HG03097 (cell line): ENCODE measurements at regions not wholly inside any gene's neighbourhood (a gene's known extent, or its start where the extent isn't known, plus 50 kb on each side); places are given as distances from the start of the nearest gene placed in this dataset.

Experiments
- ATAC-seq: cut with Tn5 transposase; IDR thresholded peaks from one replicate; pipeline ENCODE4 v1.9.1; 2021; ENCODE audit not compliant: unreplicated experiment, low FRiP score

DNA sequence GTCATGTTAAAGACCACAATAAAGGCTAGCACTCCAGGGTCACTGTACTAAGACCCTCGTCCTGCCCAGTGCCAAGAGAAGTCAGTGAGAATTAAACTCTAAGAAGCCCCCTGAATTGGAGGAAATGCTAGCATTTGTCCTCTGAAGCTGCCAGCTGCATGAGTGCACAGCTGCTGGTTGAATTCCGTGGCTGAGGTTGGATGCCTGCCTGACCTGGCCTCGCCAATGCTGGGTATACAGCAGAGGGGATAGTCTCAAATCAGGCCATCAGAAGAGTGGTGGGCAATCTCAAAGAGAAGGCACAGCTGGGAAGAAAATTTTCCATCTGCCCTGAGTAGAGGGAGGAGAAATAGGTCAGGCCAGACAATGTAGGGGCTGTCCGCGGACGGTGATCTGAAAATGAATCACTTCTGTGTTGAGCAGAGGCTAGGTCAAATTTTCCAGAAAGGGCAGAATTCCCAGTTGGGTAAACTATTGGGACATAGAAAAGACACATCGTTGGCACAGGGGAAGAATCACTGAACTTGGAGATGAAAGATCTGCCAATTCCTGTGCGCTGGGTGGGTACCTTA, 110.5 kb upstream of the AGAP1 start:
- ATAC-seq: no peak

GRCh38 chr2:235384624-235385023, 109.2 kb upstream of the AGAP1 start:
- no peak for ATAC-seq

DNA sequence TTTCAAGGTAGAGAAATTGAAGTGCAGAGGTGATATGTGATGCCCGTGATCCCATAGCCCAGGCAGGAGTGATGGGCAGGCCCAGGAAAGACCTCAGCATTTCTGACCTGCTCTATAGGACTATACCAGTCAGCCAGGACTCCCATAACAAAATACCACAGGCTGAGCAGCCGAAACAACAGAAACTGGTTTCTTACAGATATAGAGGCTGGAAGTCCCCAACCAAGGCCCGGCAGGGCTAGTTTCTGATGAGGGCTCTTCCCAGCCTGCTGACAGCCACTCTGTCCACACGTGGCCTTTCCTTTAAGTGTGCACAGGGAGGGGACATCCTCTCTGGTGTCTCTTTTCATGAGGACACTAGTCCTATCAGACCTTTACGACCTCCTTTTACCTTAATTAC, 104.2 kb upstream of the AGAP1 start:
- ATAC-seq: no peak

GRCh38 chr2:235390108-235390815, 103.6 kb upstream of the AGAP1 start:
- peak; percentile 83 for ATAC-seq

DNA sequence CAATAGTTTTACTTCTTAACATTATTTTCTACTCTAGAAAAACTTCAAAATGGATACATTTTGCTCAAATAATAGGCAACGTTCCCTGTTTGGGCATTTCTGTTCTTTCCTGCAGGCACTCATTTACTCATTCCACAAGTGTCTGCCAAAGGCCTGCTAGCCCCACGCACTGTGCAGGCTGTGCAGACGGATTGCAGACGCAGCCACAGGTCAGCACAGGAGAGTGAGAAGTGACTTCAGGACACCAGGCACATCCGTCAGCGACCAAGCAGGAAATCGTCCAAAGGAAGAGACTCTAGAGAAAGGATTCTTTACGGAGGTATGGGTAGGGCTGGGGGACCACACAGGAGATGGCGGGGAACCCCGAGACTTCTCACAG, 103.0 kb upstream of the AGAP1 start:
- ATAC-seq: no peak

GRCh38 chr2:235391921-235392615, 101.8 kb upstream of the AGAP1 start:
- no peak for ATAC-seq

DNA sequence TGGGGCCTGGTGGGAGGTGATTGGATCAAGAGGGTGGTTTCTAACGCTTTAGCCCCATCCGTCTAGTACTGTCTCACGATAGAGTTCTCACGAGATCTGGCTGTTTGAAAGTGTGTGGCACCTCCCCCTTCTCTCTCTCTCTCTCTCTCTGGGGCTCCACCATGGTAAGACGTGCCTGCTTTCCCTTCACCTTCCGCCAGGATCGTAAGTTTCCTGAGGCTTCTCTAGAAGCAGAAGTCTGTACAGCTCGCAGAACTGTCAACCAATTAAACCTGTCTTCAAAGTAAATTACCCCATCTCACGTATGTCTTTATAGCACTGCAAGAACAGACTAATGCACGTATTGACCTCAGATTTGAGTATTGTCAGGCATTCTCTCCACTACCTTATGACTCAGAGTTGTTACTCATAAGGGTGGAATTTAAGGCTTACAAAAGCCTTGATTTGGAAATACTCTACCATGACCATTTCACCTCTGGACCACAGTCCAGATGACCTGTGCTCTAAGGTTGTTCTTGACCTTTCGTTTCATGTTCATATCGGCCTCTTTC, 99.5 kb upstream of the AGAP1 start:
- no peak for ATAC-seq

- no peak for ATAC-seq
Measured at GRCh38 chr2:235396071-235396846, 97.6 kb upstream of the AGAP1 start.

- ATAC-seq: no peak
Measured at GRCh38 chr2:235398321-235398720, 95.5 kb upstream of the AGAP1 start.

GRCh38 chr2:235399895-235400294, 93.9 kb upstream of the AGAP1 start:
- no peak for ATAC-seq

DNA sequence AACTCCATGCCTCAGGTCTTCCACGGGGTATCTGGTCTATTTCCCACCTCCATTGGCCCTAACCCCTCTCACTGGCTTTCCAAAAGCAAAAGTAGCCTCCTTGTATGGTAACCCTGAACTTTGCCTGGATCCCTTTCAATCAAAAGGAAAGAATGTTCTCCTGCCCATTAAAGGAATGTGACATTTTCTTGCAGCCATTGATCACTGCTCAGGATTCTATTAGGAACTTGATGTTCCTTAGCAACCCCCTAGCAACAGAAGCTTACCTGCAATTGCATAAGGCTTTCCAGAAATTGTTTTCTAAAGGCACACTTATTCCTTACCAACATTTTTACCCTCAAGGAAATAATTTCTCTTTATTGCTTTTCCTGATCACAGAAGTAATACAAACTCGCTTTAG, 91.4 kb upstream of the AGAP1 start:
- no peak for ATAC-seq

DNA sequence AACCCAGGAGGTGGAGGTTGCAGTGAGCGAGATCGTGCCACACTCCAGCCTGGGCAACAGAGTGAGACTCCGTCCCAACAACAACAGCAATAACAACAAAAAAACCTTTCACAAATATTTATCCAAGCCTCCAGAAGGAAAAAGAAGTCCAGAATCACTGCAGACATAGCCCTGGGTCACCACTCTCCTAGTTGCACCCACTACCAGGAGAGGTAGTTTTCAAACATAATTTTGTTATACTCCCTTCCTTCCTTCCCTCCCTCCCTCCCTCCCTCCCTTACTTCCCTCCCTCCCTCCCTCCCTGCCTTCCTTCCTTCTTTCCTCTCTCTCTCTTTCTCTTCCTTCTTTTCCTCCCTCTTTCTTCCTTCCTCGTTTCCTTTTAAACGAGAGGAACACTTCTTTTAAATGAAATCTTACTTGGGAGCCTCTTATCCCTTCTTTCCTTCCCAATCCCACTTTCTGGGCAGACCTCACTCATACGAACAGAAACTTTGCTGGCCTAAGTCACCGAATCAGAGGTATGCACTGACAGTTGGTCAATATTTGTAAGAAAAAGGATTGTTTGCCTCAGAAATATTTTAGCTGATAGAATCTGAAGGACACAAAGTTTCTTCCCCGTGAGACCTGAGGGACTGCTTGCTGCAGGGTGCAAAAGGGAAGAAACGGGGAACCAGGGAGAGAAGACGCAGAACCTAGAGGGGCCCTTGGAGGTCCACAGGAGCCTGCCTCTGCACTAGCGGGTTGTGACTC, 88.1 kb upstream of the AGAP1 start:
- no peak for ATAC-seq

GRCh38 chr2:235406430-235406829, 87.4 kb upstream of the AGAP1 start:
- ATAC-seq: no peak

GRCh38 chr2:235411905-235412485, 81.8 kb upstream of the AGAP1 start:
- no peak for ATAC-seq

- ATAC-seq: no peak
Measured at GRCh38 chr2:235413064-235413463, 80.8 kb upstream of the AGAP1 start.

DNA sequence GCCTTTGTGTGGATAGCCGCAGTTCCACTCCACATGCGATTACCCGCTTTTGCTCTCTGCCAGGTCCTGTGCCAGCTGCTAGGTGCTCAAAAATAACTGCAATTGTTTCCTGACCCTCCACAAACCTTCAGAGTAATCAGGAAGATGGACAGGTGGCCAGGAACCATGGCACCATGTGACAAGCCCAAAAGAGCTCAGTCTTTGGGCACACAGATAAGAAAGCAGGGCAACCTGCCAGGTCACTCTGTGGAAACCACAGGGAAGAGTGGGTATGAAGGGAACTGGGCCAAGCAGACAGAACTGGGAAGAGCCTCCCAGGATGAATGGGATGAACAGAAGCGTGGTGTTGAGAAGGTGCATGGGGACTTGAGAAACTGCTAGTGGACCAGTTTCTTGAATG, 79.4 kb upstream of the AGAP1 start:
- ATAC-seq: no peak

GRCh38 chr2:235416858-235417499, 76.9 kb upstream of the AGAP1 start:
- no peak for ATAC-seq

DNA sequence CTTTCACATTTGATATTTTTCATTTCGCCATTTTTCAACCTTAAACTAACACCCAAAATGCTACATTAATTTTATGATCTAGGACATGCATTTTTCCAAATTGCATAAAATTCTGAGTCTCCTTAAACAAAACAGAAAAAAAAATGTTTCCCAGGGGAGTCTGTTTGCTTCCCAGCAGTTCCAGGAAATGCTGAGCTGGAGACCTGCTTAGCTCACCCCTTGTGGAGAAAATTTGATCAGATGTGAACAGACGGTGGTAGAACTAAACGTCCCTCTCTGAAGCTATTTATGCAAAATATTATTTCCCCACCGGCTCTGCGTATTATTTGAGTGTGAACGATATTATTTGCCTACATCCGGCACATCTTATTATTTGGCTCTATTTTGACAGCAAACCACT, 74.9 kb upstream of the AGAP1 start:
- ATAC-seq: no peak

DNA sequence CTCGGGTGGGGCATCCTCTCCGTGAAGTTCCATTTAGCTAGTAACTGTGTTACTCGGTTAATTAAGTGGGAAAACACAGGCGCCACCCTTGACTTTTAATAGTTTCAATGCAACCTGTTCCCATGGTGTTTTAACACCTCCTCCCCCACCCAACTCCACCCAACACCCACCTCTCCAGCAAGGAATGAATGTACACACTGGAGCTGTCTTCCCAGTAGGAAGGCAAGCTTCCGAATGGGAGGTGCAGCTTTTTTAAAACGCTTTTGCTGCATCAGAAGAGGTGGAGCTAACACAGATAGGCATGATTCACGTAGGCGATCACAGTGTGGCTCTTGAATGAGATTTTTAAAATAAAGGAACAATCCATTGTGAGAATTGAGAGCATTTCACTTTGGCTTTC, 73.8 kb upstream of the AGAP1 start:
- ATAC-seq: no peak

DNA sequence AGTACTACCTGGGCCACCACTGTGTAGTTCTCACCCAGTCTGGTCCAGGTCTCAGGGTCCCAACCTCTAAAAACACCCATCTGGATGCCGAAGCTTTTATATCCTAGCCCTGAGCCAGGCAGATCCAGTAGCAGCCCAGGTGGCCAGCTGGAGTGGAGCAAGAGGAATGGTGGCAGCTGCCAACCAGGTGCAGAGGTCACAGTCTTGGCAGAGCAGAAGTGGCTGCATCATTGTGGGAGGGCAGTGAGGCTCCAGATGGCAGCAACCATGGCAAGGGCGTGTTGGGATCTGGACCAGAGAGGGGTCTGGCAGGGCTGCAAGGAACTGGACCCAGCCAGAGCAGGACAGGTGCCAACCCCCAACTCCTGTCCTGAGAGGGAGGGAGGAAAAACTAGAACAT, 72.2 kb upstream of the AGAP1 start:
- no peak for ATAC-seq
